HL-60 (cell line): ENCODE measurements at regions not wholly inside any gene's neighbourhood (a gene's known extent, or its start where the extent isn't known, plus 50 kb on each side); places are given as distances from the start of the nearest gene placed in this dataset.

Experiments used
- CTCF ChIP-seq: IDR thresholded peaks from one replicate; pipeline ENCODE4 v1.5.1; 2011; ENCODE audit warnings: low read length, control low read depth, inconsistent platforms; ENCODE audit not compliant: insufficient read depth
- POLR2AphosphoS5 ChIP-seq: IDR thresholded peaks from 2 replicates; pipeline ENCODE4 v1.6.1; 2012; ENCODE audit warnings: low read depth

- no peak for TF ChIP-seq CTCF
- TF ChIP-seq POLR2AphosphoS5: no peak
These were observed 104.4 kb upstream of the ESX1 start for GRCh38 chrX:104359124-104359523.
